GM12891 (cell line): ENCODE measurements at regions not wholly inside any gene's neighbourhood (a gene's known extent, or its start where the extent isn't known, plus 50 kb on each side); places are given as distances from the start of the nearest gene placed in this dataset.

Experiments
- POLR2A ChIP-seq: IDR thresholded peaks from 2 replicates; pipeline ENCODE4 v1.6.1; 2011; ENCODE audit warnings: low read depth, low read length, control low read depth
- POLR2AphosphoS5 ChIP-seq: IDR thresholded peaks from 2 replicates; pipeline ENCODE4 v1.6.1; 2011; ENCODE audit warnings: low read depth, low read length, control low read depth
- SPI1 ChIP-seq: IDR thresholded peaks from 2 replicates; pipeline ENCODE4 v1.6.1; 2011; ENCODE audit warnings: low read depth, low read length, control low read depth

DNA sequence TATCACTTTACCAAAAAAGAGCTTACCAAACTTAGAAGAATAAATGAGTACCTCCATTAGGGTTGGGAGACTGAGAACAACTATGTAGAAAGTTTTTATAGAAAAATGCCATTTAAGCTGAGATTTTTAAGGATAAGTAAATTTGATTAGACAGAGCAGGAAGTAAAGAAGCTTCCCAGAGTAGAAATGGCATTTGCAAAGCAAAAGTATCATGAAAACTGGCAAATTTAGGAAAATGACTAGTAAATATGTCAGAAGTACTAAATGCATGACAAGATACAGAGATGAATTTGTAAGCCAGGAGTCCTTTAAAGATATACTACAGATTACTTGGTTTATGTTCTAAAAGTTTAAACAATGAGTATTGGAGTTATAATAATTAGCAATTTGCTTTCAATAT, 2581.8 kb downstream of the PCDH9 start:
- TF ChIP-seq POLR2AphosphoS5, result no peak
- no peak for TF ChIP-seq POLR2A
- TF ChIP-seq SPI1, result no peak
